Osteoblast (primary cell): ENCODE measurements at regions not wholly inside any gene's neighbourhood (a gene's known extent, or its start where the extent isn't known, plus 50 kb on each side); places are given as distances from the start of the nearest gene placed in this dataset.

Experiments used
- DNase-seq: peaks from one replicate; pipeline ENCODE4 v3.0.0; 2011; ENCODE audit warnings: low spot score, mixed read lengths; ENCODE audit not compliant: insufficient read length; ENCODE audit errors: missing footprints
- H2AFZ ChIP-seq: 2 replicates; pipeline ENCODE4 v1.6.0; 2011; ENCODE audit warnings: mild to moderate bottlenecking, low read length
- H3K27ac ChIP-seq: 2 replicates; pipeline ENCODE4 v1.5.1; 2011; ENCODE audit warnings: mild to moderate bottlenecking, low read depth, low read length, moderate library complexity
- H3K27me3 ChIP-seq: 2 replicates; pipeline ENCODE4 v1.6.0; 2012; ENCODE audit warnings: mild to moderate bottlenecking, control low read depth, inconsistent platforms, low read length, moderate library complexity; ENCODE audit not compliant: insufficient read depth
- H3K36me3 ChIP-seq: 2 replicates; pipeline ENCODE4 v1.5.1; 2011; ENCODE audit warnings: mild to moderate bottlenecking, low read length, control low read depth, moderate library complexity; ENCODE audit not compliant: insufficient read depth
- H3K4me1 ChIP-seq: 2 replicates; pipeline ENCODE4 v1.5.1; 2011; ENCODE audit warnings: mild to moderate bottlenecking, low read length, control low read depth, moderate library complexity; ENCODE audit not compliant: insufficient read depth
- H3K4me2 ChIP-seq: 2 replicates; pipeline ENCODE4 v1.6.0; 2011; ENCODE audit warnings: mild to moderate bottlenecking, low read length; ENCODE audit not compliant: insufficient read depth
- H3K4me3 ChIP-seq: fragments of 200-600 bp; sonication (generic); 3 replicates; pipeline ENCODE4 v1.5.1; 2012; ENCODE audit warnings: mild to moderate bottlenecking, low read length, inconsistent platforms; ENCODE audit not compliant: insufficient read depth
- H3K79me2 ChIP-seq: 2 replicates; pipeline ENCODE4 v1.6.0; 2012; ENCODE audit warnings: mild to moderate bottlenecking, low read length, control low read depth, inconsistent platforms; ENCODE audit not compliant: insufficient read depth
- H3K9me3 ChIP-seq: 2 replicates; pipeline ENCODE4 v1.5.1; 2011; ENCODE audit warnings: low read depth, low read length, control low read depth
- H4K20me1 ChIP-seq: 2 replicates; pipeline ENCODE4 v1.6.0; 2012; ENCODE audit warnings: mild to moderate bottlenecking, low read length, control low read depth; ENCODE audit not compliant: insufficient read depth
- CTCF ChIP-seq: IDR thresholded peaks from 2 replicates; pipeline ENCODE4 v1.5.1; 2011; ENCODE audit warnings: mild to moderate bottlenecking, low read depth, low read length, moderate library complexity; ENCODE audit errors: extremely low read depth

- Histone ChIP-seq H3K4me3 (no peak overlapping the region), H4K20me1 (no peaks in the 10 kb centered on the region), H3K4me1 (no peaks in the 10 kb centered on the region), H3K36me3 (no peaks in the 10 kb centered on the region), H3K79me2 (no peaks in the 10 kb centered on the region), H3K9me3 (no peaks in the 10 kb centered on the region), H2AFZ (no peak overlapping the region), H3K4me2 (no peak overlapping the region), H3K27me3 (no peaks in the 10 kb centered on the region), H3K27ac (no peak overlapping the region)
- no peak for DNase-seq
- no peak for TF ChIP-seq CTCF
Observed at GRCh38 chr20:60999250-60999649, 252.8 kb upstream of the CDH4 start.

GRCh38 chr20:61002090-61002489, 250.0 kb upstream of the CDH4 start:
- Histone ChIP-seq H3K36me3 (no peaks in the 10 kb centered on the region), H3K4me3 (no peak overlapping the region), H3K9me3 (peaks cover 2% of the 10 kb centered on the region), H4K20me1 (no peaks in the 10 kb centered on the region), H3K27me3 (no peaks in the 10 kb centered on the region), H2AFZ (no peak overlapping the region), H3K79me2 (no peaks in the 10 kb centered on the region), H3K4me2 (no peak overlapping the region), H3K4me1 (no peaks in the 10 kb centered on the region), H3K27ac (no peak overlapping the region)
- no peak for DNase-seq
- no peak for TF ChIP-seq CTCF

GRCh38 chr20:61014491-61014890, 237.6 kb upstream of the CDH4 start:
- Histone ChIP-seq H3K36me3 (no peaks in the 10 kb centered on the region), H3K27ac (no peak overlapping the region), H3K79me2 (no peaks in the 10 kb centered on the region), H2AFZ (no peak overlapping the region), H3K4me1 (no peaks in the 10 kb centered on the region), H3K27me3 (no peaks in the 10 kb centered on the region), H3K4me3 (no peak overlapping the region), H3K9me3 (no peaks in the 10 kb centered on the region), H3K4me2 (no peak overlapping the region), H4K20me1 (no peaks in the 10 kb centered on the region)
- TF ChIP-seq CTCF: no peak
- DNase-seq: no peak

- Histone ChIP-seq H3K4me2 (no peak overlapping the region), H3K9me3 (no peaks in the 10 kb centered on the region), H3K4me3 (no peak overlapping the region), H4K20me1 (no peaks in the 10 kb centered on the region), H3K27me3 (no peaks in the 10 kb centered on the region), H3K4me1 (no peaks in the 10 kb centered on the region), H2AFZ (no peak overlapping the region), H3K36me3 (no peaks in the 10 kb centered on the region), H3K79me2 (no peaks in the 10 kb centered on the region), H3K27ac (no peak overlapping the region)
- no peak for DNase-seq
- no peak for TF ChIP-seq CTCF
Observed at GRCh38 chr20:61015602-61016001, 236.5 kb upstream of the CDH4 start.
